ENCODE measurements at regions not wholly inside any gene's neighbourhood (a gene's known extent, or its start where the extent isn't known, plus 50 kb on each side); places are given as distances from the start of the nearest gene placed in this dataset.

GRCh38 chr10:83984256-83984640 lies 155.1 kb upstream of the GHITM start:
- H3K27ac Mint-ChIP-seq (ENCODE audit: unreplicated experiment) = no peak overlapping the region

GRCh38 chr10:83986800-83987199 lies 152.5 kb upstream of the GHITM start:
- H3K4me1 Mint-ChIP-seq = peaks cover 6% of the 10 kb centered on the region
- H3K27ac Mint-ChIP-seq (ENCODE audit: unreplicated experiment) = no peak overlapping the region
- no peaks in the 10 kb centered on the region for H3K36me3 Mint-ChIP-seq (ENCODE audit: low read depth)
- no peaks in the 10 kb centered on the region for H3K27me3 Mint-ChIP-seq (ENCODE audit: low read depth)
- no peak for TF ChIP-seq CTCF (conservative IDR thresholded peaks at IDR 0.05)
- DNase-seq (ENCODE audit: low read depth, low spot score) = no peak
- no peak overlapping the region for H3K4me3 Mint-ChIP-seq
- peaks cover 3% of the 10 kb centered on the region for H3K9me3 Mint-ChIP-seq

More at GRCh38 chr10:83984256-83984640, 155.1 kb upstream of the GHITM start:
- Mint-ChIP-seq H3K4me1 (peaks cover 6% of the 10 kb centered on the region), H3K9me3 (peaks cover 3% of the 10 kb centered on the region), H3K4me3 (no peak overlapping the region), H3K36me3 (ENCODE audit: low read depth) (no peaks in the 10 kb centered on the region), H3K27me3 (ENCODE audit: low read depth) (no peaks in the 10 kb centered on the region)
- no peak for DNase-seq (ENCODE audit: low read depth, low spot score)
- TF ChIP-seq CTCF (conservative IDR thresholded peaks at IDR 0.05) = no peak

DNA sequence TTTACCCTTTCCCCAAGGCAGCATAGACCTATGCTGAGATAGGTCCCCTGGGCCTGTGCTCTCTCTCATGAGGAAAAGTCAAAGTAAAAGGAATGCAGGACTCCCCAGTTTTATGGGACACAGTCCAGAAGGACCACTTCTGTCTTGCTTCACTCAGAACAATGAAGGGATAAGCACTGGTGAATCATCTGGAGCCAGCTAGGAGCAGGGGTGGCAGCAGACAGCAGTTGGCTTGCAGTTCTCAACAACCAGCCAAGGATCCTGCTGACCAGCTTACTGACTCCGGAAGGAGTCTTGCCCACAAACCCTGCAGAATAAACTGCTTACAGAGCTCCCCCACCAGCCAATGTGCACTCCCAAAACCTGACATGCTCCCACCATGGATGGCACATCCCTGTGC lies 152.1 kb upstream of the GHITM start:
- no peaks in the 10 kb centered on the region for H3K27me3 Mint-ChIP-seq (ENCODE audit: low read depth)
- H3K4me1 Mint-ChIP-seq = peaks cover 6% of the 10 kb centered on the region
- no peaks in the 10 kb centered on the region for H3K36me3 Mint-ChIP-seq (ENCODE audit: low read depth)
- no peak for TF ChIP-seq CTCF (conservative IDR thresholded peaks at IDR 0.05)
- no peak for DNase-seq (ENCODE audit: low read depth, low spot score)
- peaks cover 3% of the 10 kb centered on the region for H3K9me3 Mint-ChIP-seq
- H3K27ac Mint-ChIP-seq (ENCODE audit: unreplicated experiment) = no peak overlapping the region
- H3K4me3 Mint-ChIP-seq = no peak overlapping the region

- Mint-ChIP-seq H3K36me3 (ENCODE audit: low read depth) (no peaks in the 10 kb centered on the region), H3K27ac (ENCODE audit: unreplicated experiment) (no peak overlapping the region), H3K27me3 (ENCODE audit: low read depth) (no peaks in the 10 kb centered on the region), H3K9me3 (peaks cover 3% of the 10 kb centered on the region), H3K4me3 (no peak overlapping the region), H3K4me1 (peaks cover 2% of the 10 kb centered on the region)
- DNase-seq (ENCODE audit: low read depth, low spot score) = no peak
- TF ChIP-seq CTCF (conservative IDR thresholded peaks at IDR 0.05) = no peak
Measured at GRCh38 chr10:83988435-83988834, 150.9 kb upstream of the GHITM start.

GRCh38 chr10:83990126-83990525 lies 149.2 kb upstream of the GHITM start:
- Mint-ChIP-seq H3K36me3 (ENCODE audit: low read depth) (no peaks in the 10 kb centered on the region), H3K9me3 (peaks cover 3% of the 10 kb centered on the region), H3K27ac (ENCODE audit: unreplicated experiment) (no peak overlapping the region), H3K4me1 (no peaks in the 10 kb centered on the region), H3K27me3 (ENCODE audit: low read depth) (no peaks in the 10 kb centered on the region), H3K4me3 (no peak overlapping the region)
- no peak for DNase-seq (ENCODE audit: low read depth, low spot score)
- no peak for TF ChIP-seq CTCF (conservative IDR thresholded peaks at IDR 0.05)
